DOHH2 (cell line): ENCODE measurements at regions not wholly inside any gene's neighbourhood (a gene's known extent, or its start where the extent isn't known, plus 50 kb on each side); places are given as distances from the start of the nearest gene placed in this dataset.

Experiments used
- EZH2phosphoT487 ChIP-seq: fragments of 200-600 bp; sonication (generic); IDR thresholded peaks from 2 replicates; pipeline ENCODE4 v1.6.1; 2017; ENCODE audit warnings: borderline replicate concordance, mild to moderate bottlenecking, antibody characterized with exemption, low read length, moderate library complexity, mixed read lengths
- TF ChIP-seq, protein P1 (sequence below): fragments of 200-600 bp; sonication (generic); IDR thresholded peaks from one replicate; pipeline ENCODE4 v1.5.1; 2014; ENCODE audit warnings: antibody characterized with exemption, mild to moderate bottlenecking, low read depth, low read length; ENCODE audit not compliant: poor library complexity, severe bottlenecking

DNA sequence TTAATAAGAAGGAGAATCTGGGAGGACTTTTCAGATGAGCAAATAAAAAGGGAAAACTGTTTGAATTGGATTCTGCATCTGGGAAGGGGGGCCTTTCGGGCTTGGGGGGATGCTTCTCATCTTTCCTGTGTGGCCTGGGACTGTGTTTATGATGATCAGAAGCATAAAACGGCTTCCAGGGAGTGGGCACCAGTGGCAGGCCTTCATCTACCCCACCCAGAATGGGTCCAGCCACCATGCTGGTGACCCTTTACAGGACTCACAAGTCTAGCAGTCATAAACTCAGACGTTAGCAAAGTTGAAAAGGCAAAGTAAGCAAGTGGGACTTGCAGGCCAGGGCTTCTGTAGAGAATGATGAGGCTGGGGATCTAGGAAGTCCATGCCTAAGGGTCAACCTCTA, 198.3 kb upstream of the ZMIZ1 start:
- TF ChIP-seq EZH2phosphoT487, result no peak
- TF ChIP-seq, protein P1, sequence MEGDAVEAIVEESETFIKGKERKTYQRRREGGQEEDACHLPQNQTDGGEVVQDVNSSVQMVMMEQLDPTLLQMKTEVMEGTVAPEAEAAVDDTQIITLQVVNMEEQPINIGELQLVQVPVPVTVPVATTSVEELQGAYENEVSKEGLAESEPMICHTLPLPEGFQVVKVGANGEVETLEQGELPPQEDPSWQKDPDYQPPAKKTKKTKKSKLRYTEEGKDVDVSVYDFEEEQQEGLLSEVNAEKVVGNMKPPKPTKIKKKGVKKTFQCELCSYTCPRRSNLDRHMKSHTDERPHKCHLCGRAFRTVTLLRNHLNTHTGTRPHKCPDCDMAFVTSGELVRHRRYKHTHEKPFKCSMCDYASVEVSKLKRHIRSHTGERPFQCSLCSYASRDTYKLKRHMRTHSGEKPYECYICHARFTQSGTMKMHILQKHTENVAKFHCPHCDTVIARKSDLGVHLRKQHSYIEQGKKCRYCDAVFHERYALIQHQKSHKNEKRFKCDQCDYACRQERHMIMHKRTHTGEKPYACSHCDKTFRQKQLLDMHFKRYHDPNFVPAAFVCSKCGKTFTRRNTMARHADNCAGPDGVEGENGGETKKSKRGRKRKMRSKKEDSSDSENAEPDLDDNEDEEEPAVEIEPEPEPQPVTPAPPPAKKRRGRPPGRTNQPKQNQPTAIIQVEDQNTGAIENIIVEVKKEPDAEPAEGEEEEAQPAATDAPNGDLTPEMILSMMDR, result no peak
